Esophagus muscularis mucosa (tissue), 4 donors: ENCODE measurements at regions not wholly inside any gene's neighbourhood (a gene's known extent, or its start where the extent isn't known, plus 50 kb on each side); places are given as distances from the start of the nearest gene placed in this dataset.

Experiments
- EP300 ChIP-seq: sonication (generic); formaldehyde crosslinking; IDR thresholded peaks from one replicate; pipeline ENCODE4 v1.6.1; 2017; ENCODE audit warnings: antibody characterized with exemption
- POLR2A ChIP-seq: fragments of 450-650 bp; IDR thresholded peaks from one replicate; pipeline ENCODE4 v1.6.1; 2017; ENCODE audit warnings: antibody characterized with exemption, moderate library complexity, mild to moderate bottlenecking, low read depth
- POLR2AphosphoS5 ChIP-seq, 2 donors: sonication (generic); formaldehyde crosslinking; IDR thresholded peaks; one replicate each; pipeline ENCODE4 v1.6.1; 2017; ENCODE audit warnings: antibody characterized with exemption in 2 of 2
- TF ChIP-seq, protein P1 (sequence below), 3 experiments: fragments of 200-600 bp in 2 of 3; fragments of 450-650 bp in 1 of 3; sonication (generic) in 2 of 3; IDR thresholded peaks; one replicate each; pipeline ENCODE4 v1.5.1; 2017 to 2019; ENCODE audit warnings: antibody characterized with exemption in 3 of 3, mild to moderate bottlenecking in 2 of 3, moderate library complexity in 1 of 3

DNA sequence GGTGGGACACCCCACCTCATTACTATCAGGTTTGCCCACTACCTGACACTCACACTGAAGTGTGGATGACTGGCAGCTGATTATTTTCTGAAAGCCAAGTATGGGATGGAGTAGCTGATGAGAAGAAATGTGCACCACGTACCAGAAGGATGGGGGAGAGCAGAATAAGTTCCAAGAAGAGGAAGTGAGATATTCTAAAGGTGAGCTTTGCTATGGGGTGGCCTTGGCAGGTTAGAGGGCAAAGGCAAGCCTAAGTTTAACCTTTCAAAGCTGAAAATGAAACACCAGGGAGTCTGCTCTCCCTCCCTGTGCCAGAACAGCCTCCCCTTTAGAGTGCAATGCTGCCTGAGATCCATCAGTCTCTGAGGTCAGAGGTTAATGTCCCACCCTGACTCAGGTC, 196.1 kb upstream of the OSR1 start:
- TF ChIP-seq POLR2AphosphoS5 (IDR thresholded peaks at IDR 0.05) (no peak), POLR2A (no peak), EP300 (no peak)
- TF ChIP-seq, protein P1, sequence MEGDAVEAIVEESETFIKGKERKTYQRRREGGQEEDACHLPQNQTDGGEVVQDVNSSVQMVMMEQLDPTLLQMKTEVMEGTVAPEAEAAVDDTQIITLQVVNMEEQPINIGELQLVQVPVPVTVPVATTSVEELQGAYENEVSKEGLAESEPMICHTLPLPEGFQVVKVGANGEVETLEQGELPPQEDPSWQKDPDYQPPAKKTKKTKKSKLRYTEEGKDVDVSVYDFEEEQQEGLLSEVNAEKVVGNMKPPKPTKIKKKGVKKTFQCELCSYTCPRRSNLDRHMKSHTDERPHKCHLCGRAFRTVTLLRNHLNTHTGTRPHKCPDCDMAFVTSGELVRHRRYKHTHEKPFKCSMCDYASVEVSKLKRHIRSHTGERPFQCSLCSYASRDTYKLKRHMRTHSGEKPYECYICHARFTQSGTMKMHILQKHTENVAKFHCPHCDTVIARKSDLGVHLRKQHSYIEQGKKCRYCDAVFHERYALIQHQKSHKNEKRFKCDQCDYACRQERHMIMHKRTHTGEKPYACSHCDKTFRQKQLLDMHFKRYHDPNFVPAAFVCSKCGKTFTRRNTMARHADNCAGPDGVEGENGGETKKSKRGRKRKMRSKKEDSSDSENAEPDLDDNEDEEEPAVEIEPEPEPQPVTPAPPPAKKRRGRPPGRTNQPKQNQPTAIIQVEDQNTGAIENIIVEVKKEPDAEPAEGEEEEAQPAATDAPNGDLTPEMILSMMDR (IDR thresholded peaks at IDR 0.05) = no peak
